ENCODE measurements at regions not wholly inside any gene's neighbourhood (a gene's known extent, or its start where the extent isn't known, plus 50 kb on each side); places are given as distances from the start of the nearest gene placed in this dataset.

DNA sequence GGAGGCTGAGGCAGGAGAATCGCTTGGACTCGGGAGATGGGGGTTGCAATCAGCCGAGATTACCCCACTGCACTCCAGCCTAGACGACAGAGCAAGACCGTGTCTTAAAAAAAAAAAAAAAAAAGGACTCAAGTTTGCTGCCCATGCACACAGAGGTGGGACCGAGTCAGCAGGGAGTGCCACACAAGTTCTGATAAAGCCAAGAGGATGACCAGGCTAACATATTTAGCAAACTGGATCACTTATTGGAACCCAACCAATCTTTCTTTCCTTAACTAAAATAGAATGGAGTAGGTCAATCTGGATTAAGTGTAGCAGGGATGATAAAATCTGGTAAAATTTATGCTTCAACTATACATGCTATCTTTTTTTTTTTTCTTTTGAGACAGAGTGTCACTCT lies 190.4 kb upstream of the FOXN3 start:
- TF ChIP-seq, protein P1, sequence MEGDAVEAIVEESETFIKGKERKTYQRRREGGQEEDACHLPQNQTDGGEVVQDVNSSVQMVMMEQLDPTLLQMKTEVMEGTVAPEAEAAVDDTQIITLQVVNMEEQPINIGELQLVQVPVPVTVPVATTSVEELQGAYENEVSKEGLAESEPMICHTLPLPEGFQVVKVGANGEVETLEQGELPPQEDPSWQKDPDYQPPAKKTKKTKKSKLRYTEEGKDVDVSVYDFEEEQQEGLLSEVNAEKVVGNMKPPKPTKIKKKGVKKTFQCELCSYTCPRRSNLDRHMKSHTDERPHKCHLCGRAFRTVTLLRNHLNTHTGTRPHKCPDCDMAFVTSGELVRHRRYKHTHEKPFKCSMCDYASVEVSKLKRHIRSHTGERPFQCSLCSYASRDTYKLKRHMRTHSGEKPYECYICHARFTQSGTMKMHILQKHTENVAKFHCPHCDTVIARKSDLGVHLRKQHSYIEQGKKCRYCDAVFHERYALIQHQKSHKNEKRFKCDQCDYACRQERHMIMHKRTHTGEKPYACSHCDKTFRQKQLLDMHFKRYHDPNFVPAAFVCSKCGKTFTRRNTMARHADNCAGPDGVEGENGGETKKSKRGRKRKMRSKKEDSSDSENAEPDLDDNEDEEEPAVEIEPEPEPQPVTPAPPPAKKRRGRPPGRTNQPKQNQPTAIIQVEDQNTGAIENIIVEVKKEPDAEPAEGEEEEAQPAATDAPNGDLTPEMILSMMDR (IDR thresholded peaks at IDR 0.05), result no peak
- TF ChIP-seq POLR2A (IDR thresholded peaks at IDR 0.05), result no peak
- no peak for TF ChIP-seq POLR2AphosphoS5 (IDR thresholded peaks at IDR 0.05; ENCODE audit: insufficient read depth in 1 of 2, low read depth in 1 of 2)

Measured in vagina (tissue), 2 donors.